K562 (cell line): ENCODE measurements at regions not wholly inside any gene's neighbourhood (a gene's known extent, or its start where the extent isn't known, plus 50 kb on each side); places are given as distances from the start of the nearest gene placed in this dataset.
A peak's percentile ranks its signal among the peaks of the same experiment; 100 is the strongest.

Experiments used
- ASH1L ChIP-seq: fragments of 450-650 bp; IDR thresholded peaks from 2 replicates; pipeline ENCODE4 v1.6.1; 2018; ENCODE audit warnings: borderline replicate concordance, mild to moderate bottlenecking, low read depth; ENCODE audit not compliant: partially characterized antibody
- ESRRA ChIP-seq: fragments of 450-650 bp; IDR thresholded peaks from 2 replicates; pipeline ENCODE4 v1.6.1; 2014; ENCODE audit warnings: low read depth, mild to moderate bottlenecking, moderate library complexity, borderline replicate concordance
- HNRNPK ChIP-seq: fragments of 200-400 bp; formaldehyde crosslinking; IDR thresholded peaks from one replicate; pipeline ENCODE4 v1.6.1; 2018; ENCODE audit warnings: mild to moderate bottlenecking, low read depth, low read length; ENCODE audit not compliant: poor library complexity, severe bottlenecking
- KLF6 ChIP-seq: fragments of 250-450 bp; sonication (Bioruptor Pico); IDR thresholded peaks from 2 replicates; pipeline ENCODE4 v1.4.0; 2020; ENCODE audit warnings: mild to moderate bottlenecking, moderate library complexity, borderline replicate concordance
- MAFK ChIP-seq: IDR thresholded peaks from 2 replicates; pipeline ENCODE4 v1.6.1; 2011; ENCODE audit warnings: low read length, improper control_type of control experiment
- MTA1 ChIP-seq: fragments of 450-650 bp; IDR thresholded peaks from 2 replicates; pipeline ENCODE4 v1.6.1; 2017; ENCODE audit warnings: borderline replicate concordance
- MTA3 ChIP-seq: fragments of 450-650 bp; formaldehyde crosslinking; IDR thresholded peaks from 2 replicates; pipeline ENCODE4 v1.6.1; 2017; ENCODE audit warnings: mild to moderate bottlenecking, borderline replicate concordance
- NRF1 ChIP-seq, 2 experiments: fragments of 450-650 bp; IDR thresholded peaks in 1 of 2; conservative IDR thresholded peaks in 1 of 2; 2 replicates each; pipeline ENCODE4 v1.6.1; 2014; ENCODE audit warnings: mild to moderate bottlenecking in 2 of 2
- PCBP1 ChIP-seq: fragments of 200-400 bp; formaldehyde crosslinking; IDR thresholded peaks from 2 replicates; pipeline ENCODE4 v1.6.1; 2018; ENCODE audit warnings: mild to moderate bottlenecking, low read depth, low read length; ENCODE audit not compliant: poor library complexity, severe bottlenecking
- RHOXF2B ChIP-seq: fragments of 250-450 bp; sonication (Bioruptor Pico); conservative IDR thresholded peaks from 2 replicates; pipeline ENCODE4 v1.5.1; 2021
- SMARCA5 ChIP-seq: fragments of 450-650 bp; IDR thresholded peaks from 2 replicates; pipeline ENCODE4 v1.6.1; 2016
- STAT5B ChIP-seq: fragments of 250-450 bp; sonication (Bioruptor Pico); IDR thresholded peaks from 2 replicates; pipeline ENCODE4 v1.8.0; 2021; ENCODE audit warnings: mild to moderate bottlenecking, inconsistent platforms
- TCF7 ChIP-seq: sonication (generic); IDR thresholded peaks from 2 replicates; pipeline ENCODE4 v1.6.1; 2016; ENCODE audit warnings: antibody characterized with exemption, borderline replicate concordance
- TEAD2 ChIP-seq: fragments of 450-650 bp; IDR thresholded peaks from 2 replicates; pipeline ENCODE4 v1.6.1; 2016; ENCODE audit warnings: missing genetic modification characterization, control low read depth, missing compliant biosample characterization
- XRCC3 ChIP-seq: fragments of 450-650 bp; IDR thresholded peaks from 2 replicates; pipeline ENCODE4 v1.6.1; 2017; ENCODE audit warnings: mild to moderate bottlenecking, moderate library complexity
- ZFP30 ChIP-seq: fragments of 250-450 bp; sonication (Bioruptor Pico); IDR thresholded peaks from 2 replicates; pipeline ENCODE4 v1.8.0; 2022; ENCODE audit warnings: moderate library complexity, mild to moderate bottlenecking, inconsistent platforms, borderline replicate concordance
- ZFX ChIP-seq: sonication (generic); formaldehyde crosslinking; IDR thresholded peaks from 2 replicates; pipeline ENCODE4 v1.8.0; 2022; ENCODE audit warnings: mild to moderate bottlenecking, missing genetic modification reagents, moderate library complexity
- ZNF184 ChIP-seq: sonication (generic); formaldehyde crosslinking; IDR thresholded peaks from 2 replicates; pipeline ENCODE4 v1.5.0; 2020; ENCODE audit warnings: missing genetic modification reagents
- ZNF282 ChIP-seq: sonication (generic); formaldehyde crosslinking; IDR thresholded peaks from 2 replicates; pipeline ENCODE4 v1.8.1; 2023; ENCODE audit warnings: missing genetic modification reagents
- ZNF583 ChIP-seq: fragments of 250-450 bp; sonication (Bioruptor Pico); IDR thresholded peaks from 2 replicates; pipeline ENCODE4 v1.4.0; 2020
- ZNF695 ChIP-seq: fragments of 450-650 bp; formaldehyde crosslinking; IDR thresholded peaks from 2 replicates; pipeline ENCODE4 v1.4.0; 2020; ENCODE audit warnings: mild to moderate bottlenecking, moderate library complexity
- ZNF830 ChIP-seq: fragments of 250-450 bp; sonication (Bioruptor Pico); IDR thresholded peaks from 2 replicates; pipeline ENCODE4 v1.5.0; 2021; ENCODE audit warnings: mild to moderate bottlenecking
- TF ChIP-seq, protein P1 (sequence below): fragments of 450-650 bp; formaldehyde crosslinking; IDR thresholded peaks from 2 replicates; pipeline ENCODE4 v1.4.0; 2022; ENCODE audit warnings: missing genetic modification characterization
- TF ChIP-seq, protein P2 (sequence below): fragments of 250-450 bp; sonication (Bioruptor Pico); IDR thresholded peaks from 2 replicates; pipeline ENCODE4 v1.8.0; 2021; ENCODE audit warnings: moderate library complexity, mild to moderate bottlenecking, inconsistent platforms
- TF ChIP-seq, protein P3 (sequence below), 3 experiments: fragments of 200-800 bp in 1 of 3; sonication (Bioruptor generic) in 1 of 3; sonication (generic) in 1 of 3; formaldehyde crosslinking in 1 of 3; IDR thresholded peaks; 2 replicates each; pipeline versions ENCODE4 v1.6.1 to v1.8.0; 2016 to 2022; ENCODE audit warnings: mild to moderate bottlenecking in 2 of 3, missing compliant biosample characterization in 2 of 3, missing genetic modification characterization in 2 of 3, missing genetic modification reagents in 1 of 3
- TF ChIP-seq, protein P4 (sequence below): fragments of 450-650 bp; formaldehyde crosslinking; IDR thresholded peaks from 2 replicates; pipeline ENCODE4 v1.4.0; 2022; ENCODE audit warnings: mild to moderate bottlenecking, moderate library complexity
- TF ChIP-seq, protein P5 (sequence below): fragments of 250-450 bp; sonication (Bioruptor Pico); IDR thresholded peaks from 2 replicates; pipeline ENCODE4 v1.8.0; 2022; ENCODE audit warnings: inconsistent platforms, mild to moderate bottlenecking, moderate library complexity, borderline replicate concordance

DNA sequence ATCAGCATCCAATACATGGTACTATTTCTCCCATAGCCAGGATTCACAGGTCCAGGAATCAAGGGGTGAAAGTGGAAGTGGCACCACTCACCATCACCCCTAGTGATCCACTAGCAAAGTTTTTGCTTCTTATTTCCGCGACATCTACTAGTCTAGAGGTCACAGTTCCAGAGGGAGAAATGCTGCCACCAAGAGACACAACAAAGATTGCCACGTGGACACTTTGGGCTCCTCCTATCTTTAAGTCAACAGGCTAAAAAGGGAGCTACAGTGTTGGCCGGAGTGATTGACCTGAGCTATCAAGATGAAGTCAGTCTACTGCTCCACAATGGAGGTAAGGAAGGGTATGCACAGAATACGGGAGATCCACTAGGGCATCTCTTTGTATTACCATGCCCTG, 178.2 kb downstream of the AKR1D1 start (continued):
- TF ChIP-seq ZNF830 (no peak), RHOXF2B (CRISPR knock-in tag) (no peak), SMARCA5 (no peak), ASH1L (no peak), ZNF282 (CRISPR knock-in tag) (no peak), MTA1 (no peak), PCBP1 (no peak), ZFX (CRISPR knock-in tag) (no peak), ZNF583 (CRISPR knock-in tag) (no peak), XRCC3 (no peak), TEAD2 (tag) (no peak), KLF6 (CRISPR knock-in tag) (no peak), MTA3 (no peak), HNRNPK (no peak), ESRRA (0 out of 2 replicates have a peak, but pooled peaks have one; percentile 49), ZNF695 (CRISPR knock-in tag) (no peak), ZFP30 (CRISPR knock-in tag) (no peak), STAT5B (CRISPR knock-in tag) (no peak), NRF1 (conservative IDR thresholded peaks at IDR 0.05 in 1 of 2, IDR thresholded peaks at IDR 0.05 in 1 of 2) (no peak), ZNF184 (CRISPR knock-in tag) (no peak), TCF7 (no peak), MAFK (no peak)
- TF ChIP-seq, protein P1, sequence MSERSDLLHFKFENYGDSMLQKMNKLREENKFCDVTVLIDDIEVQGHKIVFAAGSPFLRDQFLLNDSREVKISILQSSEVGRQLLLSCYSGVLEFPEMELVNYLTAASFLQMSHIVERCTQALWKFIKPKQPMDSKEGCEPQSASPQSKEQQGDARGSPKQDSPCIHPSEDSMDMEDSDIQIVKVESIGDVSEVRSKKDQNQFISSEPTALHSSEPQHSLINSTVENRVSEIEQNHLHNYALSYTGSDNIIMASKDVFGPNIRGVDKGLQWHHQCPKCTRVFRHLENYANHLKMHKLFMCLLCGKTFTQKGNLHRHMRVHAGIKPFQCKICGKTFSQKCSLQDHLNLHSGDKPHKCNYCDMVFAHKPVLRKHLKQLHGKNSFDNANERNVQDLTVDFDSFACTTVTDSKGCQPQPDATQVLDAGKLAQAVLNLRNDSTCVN (CRISPR knock-in tag): no peak
- TF ChIP-seq, protein P2, sequence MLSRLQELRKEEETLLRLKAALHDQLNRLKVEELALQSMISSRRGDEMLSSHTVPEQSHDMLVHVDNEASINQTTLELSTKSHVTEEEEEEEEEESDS (CRISPR knock-in tag): no peak
- TF ChIP-seq, protein P3, sequence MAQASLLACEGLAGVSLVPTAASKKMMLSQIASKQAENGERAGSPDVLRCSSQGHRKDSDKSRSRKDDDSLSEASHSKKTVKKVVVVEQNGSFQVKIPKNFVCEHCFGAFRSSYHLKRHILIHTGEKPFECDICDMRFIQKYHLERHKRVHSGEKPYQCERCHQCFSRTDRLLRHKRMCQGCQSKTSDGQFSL (CRISPR knock-in tag; IDR thresholded peaks at IDR 0.05): no peak
- TF ChIP-seq, protein P3 (tag; IDR thresholded peaks at IDR 0.05): no peak
- TF ChIP-seq, protein P4, sequence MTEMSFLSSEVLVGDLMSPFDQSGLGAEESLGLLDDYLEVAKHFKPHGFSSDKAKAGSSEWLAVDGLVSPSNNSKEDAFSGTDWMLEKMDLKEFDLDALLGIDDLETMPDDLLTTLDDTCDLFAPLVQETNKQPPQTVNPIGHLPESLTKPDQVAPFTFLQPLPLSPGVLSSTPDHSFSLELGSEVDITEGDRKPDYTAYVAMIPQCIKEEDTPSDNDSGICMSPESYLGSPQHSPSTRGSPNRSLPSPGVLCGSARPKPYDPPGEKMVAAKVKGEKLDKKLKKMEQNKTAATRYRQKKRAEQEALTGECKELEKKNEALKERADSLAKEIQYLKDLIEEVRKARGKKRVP: no peak
- TF ChIP-seq, protein P5, sequence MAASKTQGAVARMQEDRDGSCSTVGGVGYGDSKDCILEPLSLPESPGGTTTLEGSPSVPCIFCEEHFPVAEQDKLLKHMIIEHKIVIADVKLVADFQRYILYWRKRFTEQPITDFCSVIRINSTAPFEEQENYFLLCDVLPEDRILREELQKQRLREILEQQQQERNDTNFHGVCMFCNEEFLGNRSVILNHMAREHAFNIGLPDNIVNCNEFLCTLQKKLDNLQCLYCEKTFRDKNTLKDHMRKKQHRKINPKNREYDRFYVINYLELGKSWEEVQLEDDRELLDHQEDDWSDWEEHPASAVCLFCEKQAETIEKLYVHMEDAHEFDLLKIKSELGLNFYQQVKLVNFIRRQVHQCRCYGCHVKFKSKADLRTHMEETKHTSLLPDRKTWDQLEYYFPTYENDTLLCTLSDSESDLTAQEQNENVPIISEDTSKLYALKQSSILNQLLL (CRISPR knock-in tag): no peak
